GM21825 (cell line): ENCODE measurements at regions not wholly inside any gene's neighbourhood (a gene's known extent, or its start where the extent isn't known, plus 50 kb on each side); places are given as distances from the start of the nearest gene placed in this dataset.
"Not testable (repeated sequence)": the region's sequence is repeated elsewhere in the genome, so short reads cannot be mapped to it uniquely, and the experiment has no call there.

Source experiments
- ATAC-seq: cut with Tn5 transposase; IDR thresholded peaks from one replicate; pipeline ENCODE4 v1.9.1; 2021; ENCODE audit warnings: mild to moderate bottlenecking, moderate library complexity; ENCODE audit not compliant: unreplicated experiment

- ATAC-seq, result no peak
These were observed 74.1 kb downstream of the SLC35B3 start for GRCh38 chr6:8361259-8361658.

- ATAC-seq, result no peak
These were observed 82.4 kb downstream of the SLC35B3 start for GRCh38 chr6:8352966-8353340.

GRCh38 chr6:8352335-8352965 is 82.9 kb downstream of the SLC35B3 start:
- no peak for ATAC-seq

- no peak for ATAC-seq
These were observed 91.7 kb downstream of the SLC35B3 start for GRCh38 chr6:8343600-8343999.

DNA sequence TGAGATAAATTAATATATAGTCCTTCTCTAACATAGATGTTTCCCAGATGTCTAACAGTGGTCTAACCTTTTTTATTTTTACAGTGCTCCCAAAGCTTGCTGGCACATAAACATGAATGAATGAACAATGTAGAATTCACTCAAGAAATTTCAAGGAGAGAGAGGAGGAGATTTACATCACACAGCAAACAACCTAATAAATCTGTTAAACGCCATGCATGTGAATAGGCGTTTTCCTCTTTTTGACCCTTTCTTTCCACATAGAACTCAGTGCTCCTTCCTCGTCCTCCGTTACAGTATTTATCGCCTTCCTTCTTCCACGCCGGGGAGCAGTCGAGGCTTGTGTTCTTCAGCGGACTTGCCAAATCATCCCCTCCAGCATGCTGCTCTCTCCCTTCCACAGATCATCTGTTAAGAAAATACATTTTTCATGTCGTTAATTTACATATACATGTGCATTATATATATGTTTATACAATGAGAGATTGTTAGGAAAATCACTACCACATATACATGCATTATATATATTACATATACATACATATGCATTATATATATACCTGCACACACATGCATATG is 93.0 kb downstream of the SLC35B3 start:
- no peak for ATAC-seq

GRCh38 chr6:8337147-8337546 is 98.2 kb downstream of the SLC35B3 start:
- ATAC-seq, result no peak

DNA sequence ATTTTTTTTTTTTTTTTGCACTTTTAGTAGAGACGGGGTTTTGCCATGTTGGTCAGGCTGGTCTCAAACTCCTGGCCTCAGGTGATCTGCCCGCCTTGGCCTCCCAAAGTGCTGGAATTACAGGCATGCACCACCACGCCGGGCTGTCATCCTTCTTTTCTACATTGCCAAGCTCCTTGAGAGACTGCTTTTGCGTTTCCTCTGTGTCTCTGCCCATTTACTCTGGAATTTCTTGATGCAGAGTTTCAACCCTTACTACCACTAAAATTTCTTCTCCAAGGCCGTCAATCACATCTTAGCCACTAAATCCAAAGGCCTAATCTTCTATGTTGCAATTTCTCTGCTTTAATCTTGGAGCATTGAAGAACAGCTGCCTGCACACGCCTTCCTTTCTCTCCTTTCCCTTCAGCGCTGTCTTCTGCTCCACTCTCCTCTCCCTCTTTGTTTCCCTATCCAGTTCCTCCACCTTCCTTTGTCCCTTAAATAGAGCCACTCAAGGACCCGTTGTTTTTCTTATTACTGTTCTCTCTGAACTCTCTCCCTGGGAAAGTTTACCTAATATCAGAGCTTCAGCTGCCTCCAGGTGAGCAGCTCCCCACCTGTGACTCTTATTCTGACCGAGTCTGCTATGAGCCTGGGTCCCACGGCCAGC is 98.8 kb downstream of the SLC35B3 start:
- ATAC-seq, result no peak

DNA sequence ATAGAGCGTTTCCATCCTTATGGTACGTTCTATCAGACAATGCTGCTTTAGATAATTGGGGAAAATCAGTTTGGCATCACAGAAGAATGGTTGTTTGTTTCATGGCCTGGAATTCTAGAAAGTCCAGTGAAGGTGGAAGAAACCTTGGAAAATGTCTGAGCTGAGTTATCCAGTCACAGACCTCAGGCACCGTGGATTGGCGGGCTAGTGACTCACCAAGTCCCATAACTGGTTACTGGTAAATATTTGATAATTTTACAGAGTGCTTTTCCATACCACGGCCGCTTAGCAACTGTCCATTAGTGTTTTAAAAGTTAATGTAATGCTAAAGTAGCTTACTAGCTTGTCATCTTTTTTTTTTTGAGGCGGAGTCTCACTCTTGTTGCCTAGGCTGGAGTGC is 99.4 kb downstream of the SLC35B3 start:
- no peak for ATAC-seq

- ATAC-seq, result no peak
These were observed 100.0 kb downstream of the SLC35B3 start for GRCh38 chr6:8335381-8335780.

GRCh38 chr6:8334113-8334512 is 101.2 kb downstream of the SLC35B3 start:
- ATAC-seq, result no peak

DNA sequence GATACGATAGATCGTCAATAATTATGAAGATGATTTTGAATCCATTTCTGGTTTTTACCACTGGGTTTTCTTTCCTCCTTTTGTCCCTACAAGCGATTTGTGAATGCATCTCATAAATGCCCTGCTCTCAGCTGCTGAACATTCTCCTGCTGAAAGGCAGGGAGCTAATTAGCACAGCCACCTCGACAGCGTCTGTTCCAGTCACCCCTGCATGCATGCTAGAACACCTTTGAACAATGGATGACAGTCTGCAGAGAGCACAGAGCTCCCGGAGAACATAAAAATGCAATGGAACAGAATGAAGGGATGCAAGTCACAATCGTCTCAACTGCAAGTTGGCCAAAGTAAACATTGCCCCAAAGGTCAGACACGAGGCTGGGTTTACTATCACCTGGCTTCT is 105.8 kb downstream of the SLC35B3 start:
- ATAC-seq, result no peak

GRCh38 chr6:8325743-8326142 is 109.6 kb downstream of the SLC35B3 start:
- no peak for ATAC-seq

DNA sequence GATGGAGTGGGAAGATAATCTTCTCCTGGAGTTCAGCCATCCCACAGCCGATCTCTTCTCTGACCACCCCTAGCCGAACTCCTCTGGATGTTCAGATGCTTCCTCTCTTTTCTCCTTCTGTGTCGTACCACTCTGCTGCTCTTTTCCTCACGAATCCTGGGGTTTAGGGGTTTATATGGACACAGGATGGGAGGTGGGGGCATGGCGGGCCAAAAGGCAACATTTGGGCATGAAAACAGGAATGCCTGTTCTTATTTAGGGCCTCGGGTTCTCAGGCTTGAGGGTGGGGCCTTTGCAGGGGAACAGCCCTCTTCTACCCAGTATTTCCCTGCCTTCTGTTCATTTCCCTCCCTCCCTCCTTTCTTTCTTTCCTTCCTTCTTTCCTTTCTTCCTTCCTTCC is 112.7 kb downstream of the SLC35B3 start:
- no peak for ATAC-seq

- ATAC-seq, result no peak
These were observed 113.5 kb downstream of the SLC35B3 start for GRCh38 chr6:8321671-8322404.

- no peak for ATAC-seq
These were observed 120.2 kb downstream of the SLC35B3 start for GRCh38 chr6:8315154-8315553.

- no peak for ATAC-seq
These were observed 133.8 kb downstream of the SLC35B3 start for GRCh38 chr6:8301502-8301901.

DNA sequence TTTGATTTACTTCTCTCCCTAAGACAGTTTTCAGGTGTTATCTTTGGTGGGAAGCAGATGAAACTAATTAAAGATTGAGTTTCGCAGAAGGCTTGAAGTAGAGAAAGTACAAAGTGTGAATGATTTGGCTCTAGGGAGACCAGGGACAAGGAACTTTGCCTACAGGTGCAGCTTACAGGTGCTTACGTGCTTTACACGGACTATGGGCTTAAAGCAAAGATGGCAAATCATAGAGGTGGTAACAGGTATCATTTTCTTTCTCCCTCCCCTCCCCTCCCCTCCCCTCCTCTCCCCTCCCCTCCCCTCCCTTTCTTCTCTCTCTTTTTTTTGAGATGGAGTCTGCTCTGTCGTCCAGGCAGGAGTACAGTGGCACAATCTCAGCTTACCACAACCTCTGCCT is 136.3 kb downstream of the SLC35B3 start:
- no peak for ATAC-seq

DNA sequence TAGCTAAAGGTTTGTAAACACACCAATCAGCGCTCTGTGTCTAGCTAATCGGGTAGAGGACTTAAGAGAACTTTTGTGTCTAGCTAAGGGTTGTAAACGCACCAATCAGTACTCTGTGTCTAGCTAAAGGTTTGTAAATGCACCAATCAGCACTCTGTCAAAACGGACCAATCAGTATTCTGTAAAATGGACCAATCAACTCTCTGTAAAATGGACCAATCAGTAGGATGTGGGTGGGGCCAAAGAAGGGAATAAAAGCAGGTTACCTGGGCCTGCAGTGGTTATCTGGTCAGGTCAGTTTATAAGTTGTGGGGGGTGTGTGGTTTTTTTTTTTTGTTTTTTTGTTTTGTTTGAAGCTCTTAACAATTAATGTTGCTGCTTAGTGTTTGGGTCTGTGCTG is 152.4 kb downstream of the SLC35B3 start:
- ATAC-seq, result not testable (repeated sequence)

DNA sequence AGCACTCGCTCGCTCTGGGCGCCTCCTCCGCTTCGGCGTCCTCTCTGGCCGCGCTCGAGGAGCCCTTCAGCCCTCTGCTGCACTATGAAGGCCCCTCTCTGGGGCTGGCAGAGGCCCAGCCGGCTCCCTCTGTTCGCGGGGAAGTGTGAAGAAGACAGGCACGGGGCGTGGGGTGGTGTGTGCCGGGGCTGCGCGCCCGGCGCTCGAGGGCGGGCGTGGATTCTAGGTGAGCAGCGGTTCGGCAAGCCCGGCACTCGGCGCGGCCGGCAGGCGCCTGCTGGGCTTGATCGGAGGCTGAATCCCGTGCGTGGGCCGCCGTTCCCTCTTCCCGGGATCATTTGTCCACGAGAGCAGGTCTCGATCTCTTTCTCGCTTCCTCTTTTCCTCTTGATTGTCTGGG is 153.0 kb downstream of the SLC35B3 start:
- no peak for ATAC-seq

DNA sequence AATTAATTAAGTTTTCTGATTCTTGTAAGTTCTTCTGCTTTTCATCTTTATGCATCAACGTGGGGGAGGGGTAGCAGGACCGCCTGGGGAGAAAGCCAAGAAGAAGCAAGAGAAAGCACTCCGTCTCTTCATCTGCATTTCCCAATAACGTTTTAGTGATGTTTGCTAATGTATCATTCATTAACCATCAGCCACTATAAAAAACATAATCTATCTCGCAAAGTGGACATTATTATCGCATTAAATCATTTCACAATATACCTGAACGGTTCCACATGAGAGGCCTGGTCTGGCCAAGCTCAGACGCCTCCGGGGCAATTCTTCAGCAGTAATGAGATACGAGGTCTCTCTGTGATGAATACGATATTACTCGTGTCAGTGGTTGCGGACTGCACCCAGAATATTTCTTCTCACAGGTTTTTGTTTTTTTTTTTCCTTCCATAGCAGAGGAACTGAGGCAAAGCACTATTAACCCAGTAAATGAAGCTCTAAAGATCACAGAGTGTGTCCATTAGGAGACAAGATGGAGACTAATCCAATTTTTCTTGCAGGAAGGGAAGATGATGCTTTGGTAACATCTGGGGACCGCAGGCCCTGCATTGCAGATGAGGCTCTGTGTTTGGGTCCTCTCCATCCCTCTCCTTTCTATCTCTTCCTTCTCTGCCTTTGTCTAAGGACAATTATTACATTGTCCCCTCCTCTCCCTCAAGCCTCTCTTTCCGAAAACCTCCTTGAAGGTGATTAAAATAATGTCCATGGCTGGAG is 156.1 kb downstream of the SLC35B3 start:
- no peak for ATAC-seq

DNA sequence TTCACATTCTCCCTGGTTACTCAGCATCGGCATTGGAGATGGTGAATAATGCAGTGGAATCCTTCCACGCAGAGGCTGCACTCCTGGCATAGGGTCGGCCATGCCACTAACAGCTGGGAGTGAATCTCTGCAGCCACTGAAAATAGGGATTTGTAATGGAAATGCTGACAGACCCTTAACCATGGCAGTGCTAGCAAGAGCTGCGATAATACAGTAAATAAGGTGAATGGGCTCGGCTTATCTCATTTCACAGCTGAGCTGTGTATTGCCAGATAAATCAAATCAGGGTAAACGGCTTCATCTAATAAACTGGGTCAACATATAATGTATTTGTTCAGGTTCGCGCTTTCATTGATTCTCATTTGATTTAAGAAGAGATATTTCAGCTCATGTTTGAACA is 156.8 kb downstream of the SLC35B3 start:
- no peak for ATAC-seq
